Cardiac muscle cell (in vitro differentiated cells and primary cell): ENCODE measurements at regions not wholly inside any gene's neighbourhood (a gene's known extent, or its start where the extent isn't known, plus 50 kb on each side); places are given as distances from the start of the nearest gene placed in this dataset.

ENCODE experiments used
- DNase-seq, 2 donors: peaks; one replicate each; pipeline versions ENCODE4 v3.0.0 to v3.0.0-alpha.2; 2010 to 2017; ENCODE audit warnings: low read depth in 1 of 2, low spot score in 1 of 2
- H3K27ac ChIP-seq: fragments of 200-600 bp; sonication (generic); 2 replicates; pipeline ENCODE4 v1.5.1; 2016
- H3K27me3 ChIP-seq: fragments of 200-600 bp; sonication (generic); 2 replicates; pipeline ENCODE4 v1.6.0; 2016; ENCODE audit warnings: control low read depth
- H3K36me3 ChIP-seq: fragments of 200-600 bp; sonication (generic); 2 replicates; pipeline ENCODE4 v1.5.1; 2016; ENCODE audit warnings: control low read depth
- H3K4me1 ChIP-seq: fragments of 200-600 bp; sonication (generic); 2 replicates; pipeline ENCODE4 v1.8.1; 2017; ENCODE audit warnings: low read depth, mild to moderate bottlenecking, mixed run types
- H3K4me3 ChIP-seq: fragments of 200-600 bp; sonication (generic); 2 replicates; pipeline ENCODE4 v1.5.1; 2016; ENCODE audit warnings: mild to moderate bottlenecking
- H3K9me3 ChIP-seq: fragments of 200-600 bp; sonication (generic); 2 replicates; pipeline ENCODE4 v1.5.1; 2017; ENCODE audit warnings: low read depth, mild to moderate bottlenecking, control low read depth
- TF ChIP-seq, protein P1 (sequence below): IDR thresholded peaks from 2 replicates; pipeline ENCODE4 v1.5.1; 2012; ENCODE audit warnings: low read depth, mild to moderate bottlenecking, low read length

GRCh38 chr4:22020129-22020528 lies 71.6 kb upstream of the KCNIP4 start:
- Histone ChIP-seq H3K4me1 (no peaks in the 10 kb centered on the region), H3K36me3 (no peaks in the 10 kb centered on the region), H3K4me3 (no peak overlapping the region), H3K9me3 (no peaks in the 10 kb centered on the region), H3K27ac (no peak overlapping the region), H3K27me3 (no peaks in the 10 kb centered on the region)
- TF ChIP-seq, protein P1, sequence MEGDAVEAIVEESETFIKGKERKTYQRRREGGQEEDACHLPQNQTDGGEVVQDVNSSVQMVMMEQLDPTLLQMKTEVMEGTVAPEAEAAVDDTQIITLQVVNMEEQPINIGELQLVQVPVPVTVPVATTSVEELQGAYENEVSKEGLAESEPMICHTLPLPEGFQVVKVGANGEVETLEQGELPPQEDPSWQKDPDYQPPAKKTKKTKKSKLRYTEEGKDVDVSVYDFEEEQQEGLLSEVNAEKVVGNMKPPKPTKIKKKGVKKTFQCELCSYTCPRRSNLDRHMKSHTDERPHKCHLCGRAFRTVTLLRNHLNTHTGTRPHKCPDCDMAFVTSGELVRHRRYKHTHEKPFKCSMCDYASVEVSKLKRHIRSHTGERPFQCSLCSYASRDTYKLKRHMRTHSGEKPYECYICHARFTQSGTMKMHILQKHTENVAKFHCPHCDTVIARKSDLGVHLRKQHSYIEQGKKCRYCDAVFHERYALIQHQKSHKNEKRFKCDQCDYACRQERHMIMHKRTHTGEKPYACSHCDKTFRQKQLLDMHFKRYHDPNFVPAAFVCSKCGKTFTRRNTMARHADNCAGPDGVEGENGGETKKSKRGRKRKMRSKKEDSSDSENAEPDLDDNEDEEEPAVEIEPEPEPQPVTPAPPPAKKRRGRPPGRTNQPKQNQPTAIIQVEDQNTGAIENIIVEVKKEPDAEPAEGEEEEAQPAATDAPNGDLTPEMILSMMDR: no peak
- DNase-seq: no peak

DNA sequence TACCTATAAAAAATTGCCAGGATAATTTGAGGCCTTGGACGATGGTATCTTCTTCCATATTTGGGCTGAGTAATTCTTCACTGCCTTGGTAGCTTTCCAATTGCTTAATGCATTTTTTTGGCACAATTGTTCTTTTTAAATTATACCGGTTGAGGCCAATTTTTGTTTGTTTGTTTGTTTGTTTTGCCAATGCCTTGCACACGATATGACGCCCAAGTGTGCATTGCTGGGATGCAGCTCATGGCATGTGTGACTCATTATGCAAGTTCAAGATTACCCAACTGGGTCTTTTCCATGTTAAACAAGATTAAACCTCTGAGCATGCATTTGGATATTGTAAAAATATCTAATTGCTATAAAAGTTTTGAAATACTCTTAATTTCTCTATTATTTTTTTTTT lies 71.1 kb upstream of the KCNIP4 start:
- no peaks in the 10 kb centered on the region for H3K27me3 ChIP-seq
- H3K9me3 ChIP-seq: no peaks in the 10 kb centered on the region
- H3K4me1 ChIP-seq: no peaks in the 10 kb centered on the region
- TF ChIP-seq, protein P1: no peak
- H3K4me3 ChIP-seq: no peak overlapping the region
- H3K27ac ChIP-seq: no peak overlapping the region
- H3K36me3 ChIP-seq: no peaks in the 10 kb centered on the region
- DNase-seq: peak in 1 of 2 donors; percentile 4

- no peaks in the 10 kb centered on the region for H3K36me3 ChIP-seq
- TF ChIP-seq, protein P1: no peak
- H3K27me3 ChIP-seq: no peaks in the 10 kb centered on the region
- no peak overlapping the region for H3K4me3 ChIP-seq
- no peaks in the 10 kb centered on the region for H3K9me3 ChIP-seq
- no peak overlapping the region for H3K27ac ChIP-seq
- no peaks in the 10 kb centered on the region for H3K4me1 ChIP-seq
- peak in 1 of 2 donors; percentile 4 for DNase-seq
These were observed 65.7 kb upstream of the KCNIP4 start for GRCh38 chr4:22014222-22014741.

DNA sequence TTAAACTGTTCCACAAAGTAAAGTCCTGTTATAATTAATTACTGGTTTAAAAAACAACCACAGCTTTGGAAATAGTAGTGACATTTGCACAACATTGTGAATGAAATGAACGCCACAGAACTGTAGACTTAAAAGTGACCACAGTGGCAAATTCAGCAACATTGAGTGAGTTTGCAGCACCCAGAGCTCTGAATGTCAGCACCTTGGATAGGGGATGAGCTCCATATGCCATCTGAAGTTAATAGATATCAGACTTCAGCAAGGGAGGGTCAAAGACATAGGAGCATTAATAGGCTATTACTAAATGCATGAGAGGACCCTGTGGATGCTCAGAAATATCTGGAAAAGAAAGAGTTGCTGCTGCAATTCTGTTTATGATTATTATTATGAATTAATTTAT lies 55.3 kb upstream of the KCNIP4 start:
- Histone ChIP-seq H3K4me3 (no peak overlapping the region), H3K36me3 (no peaks in the 10 kb centered on the region), H3K4me1 (no peaks in the 10 kb centered on the region), H3K9me3 (no peaks in the 10 kb centered on the region), H3K27me3 (no peaks in the 10 kb centered on the region), H3K27ac (no peak overlapping the region)
- TF ChIP-seq, protein P1: no peak
- DNase-seq: peak in 1 of 2 donors; percentile 40
